Epidermal melanocyte (primary cell): ENCODE measurements at regions not wholly inside any gene's neighbourhood (a gene's known extent, or its start where the extent isn't known, plus 50 kb on each side); places are given as distances from the start of the nearest gene placed in this dataset.
A peak's percentile ranks its signal among the peaks of the same experiment; 100 is the strongest.

ENCODE experiments used
- DNase-seq: peaks from one replicate; pipeline ENCODE4 v3.0.0; 2011; ENCODE audit warnings: low spot score; ENCODE audit not compliant: insufficient read length

- DNase-seq, result no peak
Measured at GRCh38 chr12:59928416-59928815, 332.6 kb downstream of the SLC16A7 start.

GRCh38 chr12:59929110-59929509, 333.3 kb downstream of the SLC16A7 start:
- DNase-seq, result no peak

- DNase-seq, result no peak
Measured at GRCh38 chr12:59934486-59934885, 338.7 kb downstream of the SLC16A7 start.

- DNase-seq, result no peak
Measured at GRCh38 chr12:59936534-59936933, 340.7 kb downstream of the SLC16A7 start.

- no peak for DNase-seq
Measured at GRCh38 chr12:59937148-59937547, 341.3 kb downstream of the SLC16A7 start.

GRCh38 chr12:59938190-59938962, 342.5 kb downstream of the SLC16A7 start:
- DNase-seq, result no peak

- no peak for DNase-seq
Measured at GRCh38 chr12:59940631-59941342, 345.0 kb downstream of the SLC16A7 start.

- no peak for DNase-seq
Measured at GRCh38 chr12:59941461-59941860, 345.6 kb downstream of the SLC16A7 start.

- DNase-seq, result no peak
Measured at GRCh38 chr12:59944177-59944576, 348.3 kb downstream of the SLC16A7 start.

- no peak for DNase-seq
Measured at GRCh38 chr12:59946635-59947034, 350.8 kb downstream of the SLC16A7 start.

- no peak for DNase-seq
Measured at GRCh38 chr12:59963546-59963945, 367.7 kb downstream of the SLC16A7 start.

GRCh38 chr12:59972905-59973304, 377.1 kb downstream of the SLC16A7 start:
- DNase-seq, result no peak

- DNase-seq, result peak; percentile 19
Measured at GRCh38 chr12:59973515-59973914, 377.7 kb downstream of the SLC16A7 start.

GRCh38 chr12:59977779-59978178, 381.9 kb downstream of the SLC16A7 start:
- no peak for DNase-seq

- DNase-seq, result no peak
Measured at GRCh38 chr12:59980476-59980875, 384.6 kb downstream of the SLC16A7 start.

GRCh38 chr12:59999291-59999690, 403.5 kb downstream of the SLC16A7 start:
- DNase-seq, result no peak

- DNase-seq, result no peak
Measured at GRCh38 chr12:60010486-60010885, 414.7 kb downstream of the SLC16A7 start.

GRCh38 chr12:60012659-60013058, 416.8 kb downstream of the SLC16A7 start:
- DNase-seq, result no peak

- no peak for DNase-seq
Measured at GRCh38 chr12:60014436-60014835, 418.6 kb downstream of the SLC16A7 start.

- DNase-seq, result no peak
Measured at GRCh38 chr12:60020068-60020467, 424.2 kb downstream of the SLC16A7 start.

GRCh38 chr12:60021235-60021634, 425.4 kb downstream of the SLC16A7 start:
- DNase-seq, result no peak

- DNase-seq, result no peak
Measured at GRCh38 chr12:60027266-60027665, 431.4 kb downstream of the SLC16A7 start.

- no peak for DNase-seq
Measured at GRCh38 chr12:60034147-60034546, 438.3 kb downstream of the SLC16A7 start.
